HEK293 (cell line): ENCODE measurements at regions not wholly inside any gene's neighbourhood (a gene's known extent, or its start where the extent isn't known, plus 50 kb on each side); places are given as distances from the start of the nearest gene placed in this dataset.

Experiments
- CTCF ChIA-PET: fragments of 350-600 bp; formaldehyde crosslinking; extraction: SDS; loops from one replicate; lab custom pipeline; 2021; ENCODE audit warnings: antibody characterized with exemption; lab: Yijun Ruan, JAX
- POLR2A ChIA-PET: fragments of 300-600 bp; formaldehyde crosslinking; extraction: SDS; loops from one replicate; lab custom pipeline; 2020; ENCODE audit warnings: antibody characterized with exemption, inconsistent platforms; lab: Yijun Ruan, JAX
- H3K27ac ChIP-seq: fragments of 200-500 bp; sonication (Bioruptor generic); 2 replicates; pipeline ENCODE4 v1.5.1; 2014; ENCODE audit warnings: low read depth, low read length, control low read depth, inconsistent platforms; ENCODE audit errors: extremely low read depth
- H3K36me3 ChIP-seq, 2 experiments: fragments of 200-500 bp in 1 of 2; sonication (Bioruptor generic) in 1 of 2; 1 replicate in 1 of 2; 2 replicates in 1 of 2; pipeline ENCODE4 v1.5.1; 2014 to 2017; ENCODE audit warnings: inconsistent platforms in 2 of 2, low read length in 2 of 2; ENCODE audit not compliant: control insufficient read depth in 2 of 2, insufficient read depth in 1 of 2
- H3K4me1 ChIP-seq: fragments of 200-500 bp; sonication (Bioruptor generic); 2 replicates; pipeline ENCODE4 v1.5.1; 2014; ENCODE audit warnings: mild to moderate bottlenecking, low read length, inconsistent platforms; ENCODE audit not compliant: control insufficient read depth, insufficient read depth
- H3K4me3 ChIP-seq: 2 replicates; pipeline ENCODE4 v1.5.1; 2011; ENCODE audit warnings: low read depth, mild to moderate bottlenecking, control low read depth, low read length, moderate library complexity
- H3K9me3 ChIP-seq: fragments of 200-500 bp; sonication (Bioruptor generic); 2 replicates; pipeline ENCODE4 v1.5.1; 2014; ENCODE audit warnings: low read depth, low read length, inconsistent platforms; ENCODE audit not compliant: control insufficient read depth, insufficient read depth
- FEZF1 ChIP-seq: fragments of 450-650 bp; formaldehyde crosslinking; IDR thresholded peaks from 2 replicates; pipeline ENCODE4 v1.5.1; 2016; ENCODE audit warnings: missing biosample characterization, missing genetic modification characterization
- OSR2 ChIP-seq: fragments of 450-650 bp; formaldehyde crosslinking; IDR thresholded peaks from 2 replicates; pipeline ENCODE4 v1.5.1; 2016; ENCODE audit warnings: missing biosample characterization, missing genetic modification characterization
- SCRT2 ChIP-seq: fragments of 450-650 bp; formaldehyde crosslinking; IDR thresholded peaks from 2 replicates; pipeline ENCODE4 v1.5.1; 2016; ENCODE audit warnings: missing biosample characterization, missing genetic modification characterization
- SP3 ChIP-seq: fragments of 450-650 bp; formaldehyde crosslinking; IDR thresholded peaks from 2 replicates; pipeline ENCODE4 v1.5.1; 2016; ENCODE audit warnings: missing biosample characterization, missing genetic modification characterization
- YY1 ChIP-seq: fragments of 450-650 bp; formaldehyde crosslinking; IDR thresholded peaks from 2 replicates; pipeline ENCODE4 v1.5.1; 2018; ENCODE audit warnings: missing biosample characterization, missing genetic modification characterization
- ZBTB1 ChIP-seq: fragments of 450-650 bp; formaldehyde crosslinking; IDR thresholded peaks from 2 replicates; pipeline ENCODE4 v1.5.1; 2016; ENCODE audit warnings: missing biosample characterization, missing genetic modification characterization
- ZBTB48 ChIP-seq: fragments of 450-650 bp; formaldehyde crosslinking; IDR thresholded peaks from 2 replicates; pipeline ENCODE4 v1.5.1; 2016; ENCODE audit warnings: missing biosample characterization, missing genetic modification characterization
- ZFHX2 ChIP-seq: fragments of 450-650 bp; formaldehyde crosslinking; conservative IDR thresholded peaks from 2 replicates; pipeline ENCODE4 v1.5.1; 2016; ENCODE audit warnings: missing biosample characterization, missing genetic modification characterization
- ZNF157 ChIP-seq: fragments of 450-650 bp; formaldehyde crosslinking; IDR thresholded peaks from 2 replicates; pipeline ENCODE4 v1.5.1; 2016; ENCODE audit warnings: missing biosample characterization, missing genetic modification characterization
- ZNF184 ChIP-seq: fragments of 450-650 bp; IDR thresholded peaks from 2 replicates; pipeline ENCODE4 v1.5.1; 2018; ENCODE audit warnings: missing biosample characterization, mild to moderate bottlenecking, missing genetic modification characterization
- ZNF302 ChIP-seq: fragments of 450-650 bp; formaldehyde crosslinking; IDR thresholded peaks from 2 replicates; pipeline ENCODE4 v1.5.1; 2016; ENCODE audit warnings: missing biosample characterization, missing genetic modification characterization, low read depth
- ZNF433 ChIP-seq: fragments of 450-650 bp; formaldehyde crosslinking; IDR thresholded peaks from 2 replicates; pipeline ENCODE4 v1.5.1; 2016; ENCODE audit warnings: missing biosample characterization, missing genetic modification characterization, low read depth
- ZNF549 ChIP-seq: fragments of 450-650 bp; IDR thresholded peaks from 2 replicates; pipeline ENCODE4 v1.5.1; 2018; ENCODE audit warnings: missing biosample characterization, missing genetic modification characterization, mild to moderate bottlenecking, inconsistent platforms, moderate library complexity
- ZNF629 ChIP-seq: fragments of 450-650 bp; formaldehyde crosslinking; IDR thresholded peaks from 2 replicates; pipeline ENCODE4 v1.5.1; 2017; ENCODE audit warnings: missing biosample characterization, missing genetic modification characterization
- ZNF777 ChIP-seq: fragments of 450-650 bp; formaldehyde crosslinking; IDR thresholded peaks from 2 replicates; pipeline ENCODE4 v1.5.1; 2017; ENCODE audit warnings: missing biosample characterization, missing genetic modification characterization, borderline replicate concordance
- TF ChIP-seq, protein P1 (sequence below): fragments of 450-650 bp; formaldehyde crosslinking; conservative IDR thresholded peaks from 2 replicates; pipeline ENCODE4 v1.5.1; 2016; ENCODE audit warnings: low read depth, missing biosample characterization, missing genetic modification characterization
- TF ChIP-seq, protein P2 (sequence below): fragments of 450-650 bp; formaldehyde crosslinking; IDR thresholded peaks from 2 replicates; pipeline ENCODE4 v1.5.1; 2016; ENCODE audit warnings: missing biosample characterization, missing genetic modification characterization

DNA sequence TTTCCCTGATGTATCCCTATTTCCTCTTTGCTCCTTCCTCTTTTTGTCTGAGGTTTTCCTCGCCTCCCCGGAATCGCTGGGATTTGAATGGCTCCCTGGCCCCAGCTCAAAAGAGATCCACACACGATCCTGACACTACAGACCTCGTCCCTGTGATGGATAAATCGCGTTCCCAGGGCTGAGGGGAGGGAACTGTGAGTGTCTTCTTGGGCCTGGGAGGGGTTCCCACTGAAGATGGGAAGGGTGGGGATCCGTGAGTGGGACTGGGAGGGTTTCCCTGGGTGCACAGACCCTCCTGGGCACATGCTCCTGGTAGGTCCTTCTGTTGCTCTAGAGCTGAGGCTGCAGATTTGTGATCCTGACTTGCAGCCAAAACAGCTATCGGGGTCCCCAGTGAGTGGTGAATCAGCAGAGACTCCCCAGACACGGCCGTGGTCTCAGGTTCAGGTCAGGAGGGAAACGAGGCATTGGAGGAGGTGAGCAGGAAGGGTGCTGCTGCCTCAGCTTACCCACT lies 591.0 kb downstream of the PTPRU start:
- Histone ChIP-seq H3K27ac (no peak overlapping the region), H3K9me3 (no peaks in the 10 kb centered on the region), H3K4me1 (no peaks in the 10 kb centered on the region), H3K4me3 (no peak overlapping the region), H3K36me3 (no peaks in the 10 kb centered on the region)
- no peak for TF ChIP-seq SCRT2
- no peak for TF ChIP-seq OSR2 (tag by site-specific recombination)
- no peak for TF ChIP-seq YY1 (tag by site-specific recombination)
- TF ChIP-seq, protein P1, sequence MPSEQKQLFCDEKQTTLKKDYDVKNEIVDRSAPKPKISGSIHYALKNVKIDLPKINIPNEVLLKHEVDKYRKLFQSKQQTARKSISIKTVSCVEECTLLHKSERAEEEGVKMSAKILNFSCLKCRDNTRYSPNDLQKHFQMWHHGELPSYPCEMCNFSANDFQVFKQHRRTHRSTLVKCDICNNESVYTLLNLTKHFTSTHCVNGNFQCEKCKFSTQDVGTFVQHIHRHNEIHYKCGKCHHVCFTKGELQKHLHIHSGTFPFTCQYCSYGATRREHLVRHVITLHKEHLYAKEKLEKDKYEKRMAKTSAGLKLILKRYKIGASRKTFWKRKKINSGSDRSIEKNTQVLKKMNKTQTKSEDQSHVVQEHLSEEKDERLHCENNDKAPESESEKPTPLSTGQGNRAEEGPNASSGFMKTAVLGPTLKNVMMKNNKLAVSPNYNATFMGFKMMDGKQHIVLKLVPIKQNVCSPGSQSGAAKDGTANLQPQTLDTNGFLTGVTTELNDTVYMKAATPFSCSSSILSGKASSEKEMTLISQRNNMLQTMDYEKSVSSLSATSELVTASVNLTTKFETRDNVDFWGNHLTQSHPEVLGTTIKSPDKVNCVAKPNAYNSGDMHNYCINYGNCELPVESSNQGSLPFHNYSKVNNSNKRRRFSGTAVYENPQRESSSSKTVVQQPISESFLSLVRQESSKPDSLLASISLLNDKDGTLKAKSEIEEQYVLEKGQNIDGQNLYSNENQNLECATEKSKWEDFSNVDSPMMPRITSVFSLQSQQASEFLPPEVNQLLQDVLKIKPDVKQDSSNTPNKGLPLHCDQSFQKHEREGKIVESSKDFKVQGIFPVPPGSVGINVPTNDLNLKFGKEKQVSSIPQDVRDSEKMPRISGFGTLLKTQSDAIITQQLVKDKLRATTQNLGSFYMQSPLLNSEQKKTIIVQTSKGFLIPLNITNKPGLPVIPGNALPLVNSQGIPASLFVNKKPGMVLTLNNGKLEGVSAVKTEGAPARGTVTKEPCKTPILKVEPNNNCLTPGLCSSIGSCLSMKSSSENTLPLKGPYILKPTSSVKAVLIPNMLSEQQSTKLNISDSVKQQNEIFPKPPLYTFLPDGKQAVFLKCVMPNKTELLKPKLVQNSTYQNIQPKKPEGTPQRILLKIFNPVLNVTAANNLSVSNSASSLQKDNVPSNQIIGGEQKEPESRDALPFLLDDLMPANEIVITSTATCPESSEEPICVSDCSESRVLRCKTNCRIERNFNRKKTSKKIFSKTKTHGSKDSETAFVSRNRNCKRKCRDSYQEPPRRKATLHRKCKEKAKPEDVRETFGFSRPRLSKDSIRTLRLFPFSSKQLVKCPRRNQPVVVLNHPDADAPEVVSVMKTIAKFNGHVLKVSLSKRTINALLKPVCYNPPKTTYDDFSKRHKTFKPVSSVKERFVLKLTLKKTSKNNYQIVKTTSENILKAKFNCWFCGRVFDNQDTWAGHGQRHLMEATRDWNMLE, result no peak
- no peak for TF ChIP-seq ZNF629
- CTCF ChIA-PET, result no interaction called here
- POLR2A ChIA-PET, result interaction anchor here (0.5 to 0.7 kb wide), 2 partner anchors 21 to 481 kb away, joined by 3 to 4 read pairs; no protein-coding TSS in a partner anchor

DNA sequence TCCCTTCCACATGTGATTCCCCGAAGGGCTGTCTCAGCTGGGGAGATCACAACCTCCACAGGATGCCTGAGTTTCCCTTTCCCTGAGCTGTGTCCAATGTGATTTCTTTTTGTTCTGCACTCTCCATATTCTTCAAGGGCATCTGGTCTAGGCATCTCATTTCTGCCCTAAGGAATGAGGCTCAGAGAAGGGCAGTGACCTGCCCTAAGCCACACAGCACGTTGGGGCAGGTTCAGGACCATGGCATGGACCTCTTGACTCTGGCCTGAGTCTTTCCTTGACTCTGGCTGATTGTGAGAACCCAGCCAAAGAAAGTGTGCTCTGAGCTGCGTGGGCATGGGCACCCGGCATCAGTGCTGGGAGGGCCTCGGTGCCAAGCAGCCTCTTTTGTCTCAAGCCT lies 590.3 kb downstream of the PTPRU start:
- TF ChIP-seq ZNF302 (tag by site-specific recombination), result no peak
- no peak for TF ChIP-seq ZNF549 (tag by site-specific recombination)
- TF ChIP-seq ZNF777 (tag by site-specific recombination), result no peak
- TF ChIP-seq ZNF184 (tag by site-specific recombination), result no peak
- TF ChIP-seq ZNF433, result no peak
- TF ChIP-seq ZBTB48, result no peak
- TF ChIP-seq, protein P2, sequence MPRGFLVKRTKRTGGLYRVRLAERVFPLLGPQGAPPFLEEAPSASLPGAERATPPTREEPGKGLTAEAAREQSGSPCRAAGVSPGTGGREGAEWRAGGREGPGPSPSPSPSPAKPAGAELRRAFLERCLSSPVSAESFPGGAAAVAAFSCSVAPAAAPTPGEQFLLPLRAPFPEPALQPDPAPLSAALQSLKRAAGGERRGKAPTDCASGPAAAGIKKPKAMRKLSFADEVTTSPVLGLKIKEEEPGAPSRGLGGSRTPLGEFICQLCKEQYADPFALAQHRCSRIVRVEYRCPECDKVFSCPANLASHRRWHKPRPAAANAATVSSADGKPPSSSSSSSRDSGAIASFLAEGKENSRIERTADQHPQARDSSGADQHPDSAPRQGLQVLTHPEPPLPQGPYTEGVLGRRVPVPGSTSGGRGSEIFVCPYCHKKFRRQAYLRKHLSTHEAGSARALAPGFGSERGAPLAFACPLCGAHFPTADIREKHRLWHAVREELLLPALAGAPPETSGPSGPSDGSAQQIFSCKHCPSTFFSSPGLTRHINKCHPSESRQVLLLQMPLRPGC, result no peak
- TF ChIP-seq SP3 (tag by site-specific recombination), result no peak
- TF ChIP-seq ZBTB1 (tag by site-specific recombination), result no peak
- TF ChIP-seq ZNF157, result no peak
- no peak overlapping the region for H3K4me3 ChIP-seq

GRCh38 chr1:29825941-29826415 lies 589.7 kb downstream of the PTPRU start:
- no peaks in the 10 kb centered on the region for H3K9me3 ChIP-seq
- no peak for TF ChIP-seq FEZF1 (tag by site-specific recombination)
- peak; percentile 25; the same call in 1 of the 2 replicates for TF ChIP-seq ZFHX2 (tag by site-specific recombination)
- no peak overlapping the region for H3K4me3 ChIP-seq
- H3K27ac ChIP-seq, result no peak overlapping the region
- POLR2A ChIA-PET, result no interaction called here
- H3K36me3 ChIP-seq, result no peaks in the 10 kb centered on the region
- H3K4me1 ChIP-seq, result no peaks in the 10 kb centered on the region
- CTCF ChIA-PET, result no interaction called here

More for the DNA sequence above, 590.3 kb downstream of the PTPRU start:
- no peaks in the 10 kb centered on the region for H3K9me3 ChIP-seq
- CTCF ChIA-PET, result no interaction called here
- no peaks in the 10 kb centered on the region for H3K36me3 ChIP-seq
- POLR2A ChIA-PET, result interaction anchor here (0.5 kb wide), 1 partner anchor 480 kb away, joined by 4 read pairs; no protein-coding TSS in a partner anchor
- no peaks in the 10 kb centered on the region for H3K4me1 ChIP-seq
- H3K27ac ChIP-seq, result no peak overlapping the region
